OCI-LY3 (cell line): ENCODE measurements at regions not wholly inside any gene's neighbourhood (a gene's known extent, or its start where the extent isn't known, plus 50 kb on each side); places are given as distances from the start of the nearest gene placed in this dataset.

ENCODE experiments used
- EZH2phosphoT487 ChIP-seq: fragments of 200-600 bp; shearing (Covaris generic); IDR thresholded peaks from 2 replicates; pipeline ENCODE4 v1.6.1; 2018; ENCODE audit warnings: antibody characterized with exemption, mixed run types, low read depth
- TF ChIP-seq, protein P1 (sequence below): fragments of 200-600, 300-600 bp; sonication (generic); IDR thresholded peaks from 2 replicates; pipeline ENCODE4 v1.5.1; 2014; ENCODE audit warnings: antibody characterized with exemption, low read length, low read depth

DNA sequence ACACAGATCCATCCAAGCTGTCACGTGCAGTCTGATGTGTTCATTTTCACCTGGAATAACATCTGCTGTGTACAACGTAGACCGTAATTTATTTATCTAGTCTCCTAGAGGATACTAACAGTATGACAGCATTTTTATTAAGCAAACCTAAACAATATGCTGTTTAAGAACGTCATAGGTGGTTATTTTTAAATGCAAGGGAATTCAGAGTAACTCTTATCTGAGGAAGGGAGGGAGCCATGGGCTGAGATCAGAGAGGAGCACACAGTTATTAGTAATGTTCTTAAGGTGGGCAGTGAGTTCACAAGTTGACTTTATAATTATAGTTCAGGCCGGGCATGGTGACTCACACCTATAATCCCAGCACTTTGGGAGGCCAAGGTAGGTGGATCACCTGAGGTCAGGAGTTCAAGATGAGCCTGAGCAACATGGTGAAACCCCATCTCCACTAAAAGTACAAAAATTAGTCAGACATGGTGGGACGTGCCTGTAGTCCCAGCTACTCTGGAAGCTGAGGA is 193.6 kb downstream of the UACA start:
- TF ChIP-seq, protein P1, sequence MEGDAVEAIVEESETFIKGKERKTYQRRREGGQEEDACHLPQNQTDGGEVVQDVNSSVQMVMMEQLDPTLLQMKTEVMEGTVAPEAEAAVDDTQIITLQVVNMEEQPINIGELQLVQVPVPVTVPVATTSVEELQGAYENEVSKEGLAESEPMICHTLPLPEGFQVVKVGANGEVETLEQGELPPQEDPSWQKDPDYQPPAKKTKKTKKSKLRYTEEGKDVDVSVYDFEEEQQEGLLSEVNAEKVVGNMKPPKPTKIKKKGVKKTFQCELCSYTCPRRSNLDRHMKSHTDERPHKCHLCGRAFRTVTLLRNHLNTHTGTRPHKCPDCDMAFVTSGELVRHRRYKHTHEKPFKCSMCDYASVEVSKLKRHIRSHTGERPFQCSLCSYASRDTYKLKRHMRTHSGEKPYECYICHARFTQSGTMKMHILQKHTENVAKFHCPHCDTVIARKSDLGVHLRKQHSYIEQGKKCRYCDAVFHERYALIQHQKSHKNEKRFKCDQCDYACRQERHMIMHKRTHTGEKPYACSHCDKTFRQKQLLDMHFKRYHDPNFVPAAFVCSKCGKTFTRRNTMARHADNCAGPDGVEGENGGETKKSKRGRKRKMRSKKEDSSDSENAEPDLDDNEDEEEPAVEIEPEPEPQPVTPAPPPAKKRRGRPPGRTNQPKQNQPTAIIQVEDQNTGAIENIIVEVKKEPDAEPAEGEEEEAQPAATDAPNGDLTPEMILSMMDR, result no peak
- TF ChIP-seq EZH2phosphoT487, result no peak
